ENCODE measurements at regions not wholly inside any gene's neighbourhood (a gene's known extent, or its start where the extent isn't known, plus 50 kb on each side); places are given as distances from the start of the nearest gene placed in this dataset.
"Not testable (repeated sequence)": the region's sequence is repeated elsewhere in the genome, so short reads cannot be mapped to it uniquely, and the experiment has no call there.

- in situ Hi-C loops (cut with MboI; ENCODE audit: low sequenced_read_pairs) = no loop called here
These were observed 122.9 kb upstream of the TAF11L2 start for GRCh38 chr5:17374973-17375742.

DNA sequence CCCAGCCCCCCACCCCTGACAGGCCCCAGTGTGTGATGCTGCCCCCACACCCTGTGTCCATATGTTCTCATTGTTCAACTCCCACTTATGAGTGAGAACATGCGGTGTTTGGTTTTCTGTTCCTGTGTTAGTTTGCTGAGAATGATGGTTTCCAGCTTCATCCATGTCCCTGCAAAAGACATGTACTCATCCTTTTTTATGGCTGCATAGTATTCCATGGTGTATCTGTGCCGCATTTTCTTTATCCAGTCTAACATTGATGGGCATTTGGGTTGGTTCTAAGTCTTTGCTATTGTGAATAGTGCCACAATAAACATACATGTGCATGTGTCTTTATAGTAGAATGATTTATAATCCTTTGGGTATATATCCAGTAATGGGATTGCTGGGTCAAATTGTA lies 122.1 kb upstream of the TAF11L2 start:
- H3K36me3 ChIP-seq (replicated peaks); H3K9me3 ChIP-seq; H3K27me3 ChIP-seq (ENCODE audit: low read depth); H3K4me3 ChIP-seq; DNase-seq (ENCODE audit: low spot score in 2 of 2); in situ Hi-C loops (cut with MboI; ENCODE audit: low sequenced_read_pairs): not testable (repeated sequence)
- H3K4me1 ChIP-seq = peaks cover 12% of the 10 kb centered on the region

More at GRCh38 chr5:17374973-17375742, 122.9 kb upstream of the TAF11L2 start:
- Histone ChIP-seq H3K4me1 (peaks cover 12% of the 10 kb centered on the region), H3K36me3 (replicated peaks) (no peaks in the 10 kb centered on the region), H3K9me3 (no peaks in the 10 kb centered on the region), H3K27me3 (ENCODE audit: low read depth) (no peaks in the 10 kb centered on the region; the same call in 1 of the 2 replicates), H3K4me3 (no peak overlapping the region)
- DNase-seq (ENCODE audit: low spot score in 2 of 2) = no peak

- Histone ChIP-seq H3K36me3 (replicated peaks) (no peaks in the 10 kb centered on the region), H3K4me3 (no peak overlapping the region), H3K4me1 (peaks cover 12% of the 10 kb centered on the region), H3K27me3 (ENCODE audit: low read depth) (peaks cover 7% of the 10 kb centered on the region), H3K9me3 (no peaks in the 10 kb centered on the region)
- no peak for DNase-seq (ENCODE audit: low spot score in 2 of 2)
- in situ Hi-C loops (cut with MboI; ENCODE audit: low sequenced_read_pairs) = no loop called here
These were observed 119.6 kb upstream of the TAF11L2 start for GRCh38 chr5:17378346-17378997.

DNA sequence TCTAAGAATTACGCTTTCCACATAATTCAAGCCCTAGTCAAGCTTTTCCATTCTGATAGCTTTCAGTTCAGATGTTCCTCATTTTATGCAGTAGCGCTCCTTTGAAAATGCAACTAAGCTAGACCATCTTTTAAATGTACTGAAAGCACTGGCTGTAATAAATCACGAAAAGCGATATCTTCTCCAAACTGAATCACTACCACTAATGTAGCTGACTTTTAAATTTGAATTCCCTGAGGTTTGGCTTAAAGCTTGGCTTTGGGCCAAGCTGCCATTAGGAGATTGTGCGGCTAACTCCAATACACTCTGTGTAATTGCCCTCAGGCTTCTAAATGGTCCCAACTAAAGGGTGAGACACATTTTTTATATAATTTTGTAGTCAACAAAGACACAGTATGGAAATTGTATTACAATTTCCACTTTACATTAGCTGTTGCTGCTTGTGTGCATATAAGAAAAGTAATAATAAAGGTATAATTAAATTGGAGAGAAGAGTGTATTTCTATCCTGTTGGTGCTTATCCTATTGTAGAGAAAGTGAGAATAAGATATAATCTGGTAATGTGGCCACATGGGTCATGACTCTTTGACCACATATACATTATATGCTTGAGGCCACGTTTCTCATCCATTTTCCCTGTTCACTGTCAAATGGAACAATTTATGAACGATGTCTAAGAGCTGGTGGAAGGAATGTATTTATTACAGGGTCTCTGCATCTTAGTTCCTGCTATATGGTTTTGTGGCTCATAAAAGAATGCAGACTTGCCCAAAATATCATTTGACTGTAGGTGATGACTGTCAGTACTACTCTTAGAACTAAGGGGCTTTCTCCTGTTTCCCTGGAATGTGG lies 118.7 kb upstream of the TAF11L2 start:
- H3K4me3 ChIP-seq = no peak overlapping the region
- peak; percentile 52 to 69 for DNase-seq (ENCODE audit: low spot score in 2 of 2)
- in situ Hi-C loops (cut with MboI; ENCODE audit: low sequenced_read_pairs) = no loop called here

DNA sequence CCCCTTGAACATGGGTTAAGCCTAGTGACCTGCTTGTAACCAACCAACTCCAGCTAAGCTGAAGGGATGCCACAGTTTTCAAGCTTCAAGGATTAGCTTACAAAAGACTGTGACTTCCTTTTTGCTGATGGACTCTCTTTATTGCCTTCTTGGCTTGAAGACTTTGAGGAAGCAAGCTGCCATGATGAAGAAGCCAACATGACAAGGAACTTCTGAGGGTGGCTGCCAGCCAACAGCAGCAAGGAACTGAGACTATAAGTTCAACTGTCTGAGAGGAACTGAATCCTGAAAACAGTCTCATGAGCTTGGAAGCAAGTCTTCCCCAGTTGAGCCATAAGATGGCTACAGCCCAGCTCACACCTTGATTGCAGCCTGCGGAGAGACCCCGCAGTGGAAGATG lies 116.1 kb upstream of the TAF11L2 start:
- Histone ChIP-seq H3K4me3 (no peak overlapping the region), H3K36me3 (replicated peaks) (no peaks in the 10 kb centered on the region), H3K9me3 (no peaks in the 10 kb centered on the region), H3K27me3 (ENCODE audit: low read depth) (peaks cover 7% of the 10 kb centered on the region), H3K4me1 (peaks cover 12% of the 10 kb centered on the region)
- DNase-seq (ENCODE audit: low spot score in 2 of 2) = no peak
- in situ Hi-C loops (cut with MboI; ENCODE audit: low sequenced_read_pairs) = no loop called here

More for the DNA sequence above, 118.7 kb upstream of the TAF11L2 start:
- peaks cover 12% of the 10 kb centered on the region for H3K4me1 ChIP-seq
- no peaks in the 10 kb centered on the region for H3K36me3 ChIP-seq (replicated peaks)
- H3K27me3 ChIP-seq (ENCODE audit: low read depth) = peaks cover 7% of the 10 kb centered on the region
- no peaks in the 10 kb centered on the region for H3K9me3 ChIP-seq

DNA sequence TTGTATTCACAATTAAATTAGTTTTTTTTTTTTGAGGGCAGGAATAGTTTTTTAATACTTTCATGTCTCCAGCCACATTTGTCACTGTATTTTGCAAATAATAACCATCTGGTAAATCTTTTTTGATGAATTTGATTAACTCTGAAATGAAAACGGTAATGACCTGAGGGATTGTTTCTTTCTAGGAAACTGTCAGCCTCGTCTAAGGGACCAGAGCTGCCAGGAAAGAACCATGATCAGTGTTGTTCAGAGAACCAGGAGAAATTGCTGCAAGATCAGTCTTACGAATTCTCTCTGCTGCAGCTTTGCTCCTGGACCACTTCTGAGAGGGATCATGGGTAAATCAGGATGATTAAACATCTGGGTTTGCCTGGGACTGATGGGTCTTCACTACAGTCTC lies 114.5 kb upstream of the TAF11L2 start:
- Histone ChIP-seq H3K4me1 (peaks cover 12% of the 10 kb centered on the region), H3K36me3 (replicated peaks) (no peaks in the 10 kb centered on the region), H3K9me3 (no peaks in the 10 kb centered on the region), H3K4me3 (no peak overlapping the region), H3K27me3 (ENCODE audit: low read depth) (peaks cover 7% of the 10 kb centered on the region)
- in situ Hi-C loops (cut with MboI; ENCODE audit: low sequenced_read_pairs) = no loop called here
- DNase-seq (ENCODE audit: low spot score in 2 of 2) = no peak

DNA sequence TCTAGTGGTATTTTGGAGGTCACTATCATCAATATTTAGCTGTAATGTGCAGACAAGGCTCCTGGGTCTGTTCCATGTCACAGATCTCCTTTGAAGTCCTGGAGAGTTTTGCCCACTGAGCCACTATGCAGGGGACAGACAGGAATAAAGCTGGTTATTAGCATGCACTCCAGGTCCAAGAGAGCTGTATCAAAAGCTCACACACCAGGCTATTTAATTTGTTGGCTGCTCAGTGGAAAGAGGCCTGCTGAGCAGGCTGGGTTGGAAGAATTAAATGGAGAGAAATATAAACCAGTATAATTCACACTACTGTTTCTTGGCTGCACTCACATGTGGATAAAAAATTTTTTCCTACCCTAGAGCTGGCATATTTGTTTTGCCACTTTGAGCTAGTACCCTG lies 113.8 kb upstream of the TAF11L2 start:
- Histone ChIP-seq H3K9me3 (no peaks in the 10 kb centered on the region), H3K36me3 (replicated peaks) (no peaks in the 10 kb centered on the region), H3K4me1 (peaks cover 5% of the 10 kb centered on the region), H3K27me3 (ENCODE audit: low read depth) (peaks cover 7% of the 10 kb centered on the region; the same call in 1 of the 2 replicates), H3K4me3 (no peak overlapping the region)
- in situ Hi-C loops (cut with MboI; ENCODE audit: low sequenced_read_pairs) = no loop called here
- no peak for DNase-seq (ENCODE audit: low spot score in 2 of 2)

DNA sequence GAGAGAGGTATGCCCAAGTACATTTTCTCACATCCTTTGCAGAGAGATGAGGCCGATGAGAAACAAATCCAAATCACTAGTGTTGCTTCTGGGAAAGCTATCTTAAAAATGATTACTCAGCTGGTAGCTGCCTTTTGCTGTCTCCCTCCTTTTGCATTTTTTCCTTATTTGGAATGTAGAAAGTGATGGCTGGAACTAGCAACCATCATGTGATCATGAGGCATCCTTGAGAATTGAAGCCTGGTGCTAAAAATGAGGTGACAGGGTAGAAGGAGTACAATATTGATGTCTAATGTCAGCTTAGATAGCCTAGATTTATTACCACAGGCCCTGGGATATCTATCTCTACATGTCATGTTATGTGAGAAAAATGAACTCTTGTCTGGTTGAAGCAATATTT lies 109.3 kb upstream of the TAF11L2 start:
- Histone ChIP-seq H3K4me3 (no peak overlapping the region), H3K4me1 (no peaks in the 10 kb centered on the region), H3K27me3 (ENCODE audit: low read depth) (no peaks in the 10 kb centered on the region), H3K36me3 (replicated peaks) (no peaks in the 10 kb centered on the region), H3K9me3 (no peaks in the 10 kb centered on the region)
- no peak for DNase-seq (ENCODE audit: low spot score in 2 of 2)
- in situ Hi-C loops (cut with MboI; ENCODE audit: low sequenced_read_pairs) = no loop called here

DNA sequence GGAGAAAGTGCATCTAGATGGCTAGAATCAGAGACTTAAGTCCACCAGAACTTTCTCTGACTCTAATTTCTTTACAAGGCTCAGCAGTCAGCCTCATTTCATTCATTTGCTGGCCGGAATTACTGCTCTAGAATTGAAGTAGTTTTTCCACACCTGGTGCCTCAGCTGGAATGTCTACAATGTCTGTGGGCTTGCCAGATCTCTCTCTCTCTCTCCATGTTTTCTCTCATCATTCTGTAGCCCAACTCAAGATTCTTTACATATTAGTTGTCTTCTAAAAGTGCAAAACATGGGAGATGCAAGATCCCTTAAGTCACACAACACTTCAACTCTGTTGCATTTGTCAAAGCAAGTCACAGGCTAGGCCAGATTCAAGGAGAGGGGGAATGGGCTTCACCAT lies 103.9 kb upstream of the TAF11L2 start:
- DNase-seq (ENCODE audit: low spot score in 2 of 2) = no peak
- Histone ChIP-seq H3K4me1 (no peaks in the 10 kb centered on the region), H3K9me3 (no peaks in the 10 kb centered on the region), H3K4me3 (no peak overlapping the region), H3K27me3 (ENCODE audit: low read depth) (peaks cover 6% of the 10 kb centered on the region), H3K36me3 (replicated peaks) (no peaks in the 10 kb centered on the region)
- in situ Hi-C loops (cut with MboI; ENCODE audit: low sequenced_read_pairs) = no loop called here

GRCh38 chr5:17395106-17395880 lies 102.7 kb upstream of the TAF11L2 start:
- in situ Hi-C loops (cut with MboI; ENCODE audit: low sequenced_read_pairs) = no loop called here
- Histone ChIP-seq H3K36me3 (replicated peaks) (no peaks in the 10 kb centered on the region), H3K9me3 (no peaks in the 10 kb centered on the region), H3K27me3 (ENCODE audit: low read depth) (peaks cover 12% of the 10 kb centered on the region), H3K4me3 (no peak overlapping the region), H3K4me1 (no peaks in the 10 kb centered on the region)
- no peak for DNase-seq (ENCODE audit: low spot score in 2 of 2)

DNA sequence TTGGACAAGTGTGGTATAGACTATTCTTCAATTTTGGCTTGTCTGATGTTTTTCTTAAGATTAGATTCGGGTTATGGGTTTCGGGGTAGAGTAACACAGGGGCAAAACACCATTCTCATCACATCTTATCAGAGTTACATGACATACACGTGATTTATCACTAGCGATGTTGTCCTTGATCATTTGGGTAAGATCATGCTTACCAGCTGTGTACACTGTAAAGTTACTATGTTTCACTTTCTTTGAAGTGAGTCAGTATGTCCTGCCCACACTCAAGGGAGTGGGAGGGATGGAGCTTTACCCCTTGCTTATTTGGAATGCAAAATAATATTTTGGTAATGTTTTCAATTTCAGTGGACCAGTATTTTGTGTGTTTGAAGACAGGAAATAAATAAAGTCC lies 101.8 kb upstream of the TAF11L2 start:
- in situ Hi-C loops (cut with MboI; ENCODE audit: low sequenced_read_pairs) = no loop called here
- Histone ChIP-seq H3K9me3 (no peaks in the 10 kb centered on the region), H3K36me3 (replicated peaks) (no peaks in the 10 kb centered on the region), H3K4me1 (peaks cover 8% of the 10 kb centered on the region), H3K27me3 (ENCODE audit: low read depth) (peaks cover 12% of the 10 kb centered on the region), H3K4me3 (no peak overlapping the region)
- DNase-seq (ENCODE audit: low spot score in 2 of 2) = no peak

DNA sequence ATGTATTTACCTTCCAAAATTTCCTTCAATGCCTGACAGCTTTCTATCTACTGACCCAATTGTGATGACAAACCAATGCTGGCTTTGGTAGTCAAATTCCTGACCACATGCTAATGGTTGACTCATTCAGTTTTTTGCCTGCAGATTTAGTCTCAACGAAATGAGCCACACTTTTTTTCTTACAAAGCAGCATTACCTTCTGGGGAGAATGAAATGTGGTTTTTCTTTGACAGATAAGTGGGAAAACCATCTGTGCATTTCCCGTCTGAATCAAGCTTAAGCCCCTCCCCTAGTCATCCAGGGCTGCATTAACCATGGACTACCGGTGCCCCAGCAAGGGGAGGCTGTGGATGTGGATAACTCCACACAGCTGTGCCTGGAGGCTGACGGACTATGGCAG lies 99.6 kb upstream of the TAF11L2 start:
- DNase-seq (ENCODE audit: low spot score in 2 of 2) = no peak
- Histone ChIP-seq H3K27me3 (ENCODE audit: low read depth) (peaks cover 20% of the 10 kb centered on the region), H3K4me3 (no peak overlapping the region), H3K4me1 (peaks cover 19% of the 10 kb centered on the region), H3K36me3 (replicated peaks) (no peaks in the 10 kb centered on the region), H3K9me3 (no peaks in the 10 kb centered on the region)
- in situ Hi-C loops (cut with MboI; ENCODE audit: low sequenced_read_pairs) = no loop called here
